Ascending aorta (tissue), 2 donors: ENCODE measurements at regions not wholly inside any gene's neighbourhood (a gene's known extent, or its start where the extent isn't known, plus 50 kb on each side); places are given as distances from the start of the nearest gene placed in this dataset.

Experiments used
- DNase-seq, 2 donors: peaks; one replicate each; pipeline ENCODE4 v3.0.0-alpha.2; 2019; ENCODE audit warnings: low spot score in 2 of 2
- H3K27ac ChIP-seq, 2 donors: fragments of 200-600 bp; sonication (generic); one replicate each; pipeline ENCODE4 v1.5.1; 2016 to 2017; ENCODE audit warnings: mild to moderate bottlenecking in 1 of 2
- H3K27me3 ChIP-seq: fragments of 200-600 bp; sonication (generic); one replicate; pipeline ENCODE4 v1.5.1; 2017
- H3K36me3 ChIP-seq, 2 donors: fragments of 200-600 bp; sonication (generic); one replicate each; pipeline ENCODE4 v1.5.1; 2016
- H3K4me1 ChIP-seq, 2 donors: fragments of 200-600 bp; sonication (generic); one replicate each; pipeline ENCODE4 v1.5.1; 2016 to 2017; ENCODE audit warnings: mild to moderate bottlenecking in 1 of 2
- H3K4me3 ChIP-seq, 2 donors: fragments of 200-600 bp; sonication (generic); one replicate each; pipeline ENCODE4 v1.5.1; 2016 to 2017; ENCODE audit warnings: mild to moderate bottlenecking in 1 of 2
- H3K9me3 ChIP-seq, 2 donors: fragments of 200-600 bp; sonication (generic); one replicate each; pipeline ENCODE4 v1.5.1; 2016
- CTCF ChIP-seq, 3 experiments: fragments of 200-600 bp in 2 of 3; fragments of 450-650 bp in 1 of 3; sonication (generic) in 2 of 3; IDR thresholded peaks; one replicate each; pipeline ENCODE4 v1.5.1; 2016 to 2019; ENCODE audit warnings: antibody characterized with exemption in 3 of 3, mild to moderate bottlenecking in 1 of 3, moderate library complexity in 1 of 3
- intact Hi-C: fragments of 100-400 bp; cut with DNase I; formaldehyde crosslinking; loops from one replicate; pipeline ENCODE4 v1.15.1; 2023

GRCh38 chr3:163159306-163159705, 1662.7 kb downstream of the OTOL1 start:
- intact Hi-C loops: no loop called here
- no peak overlapping the region for H3K4me3 ChIP-seq
- no peak for TF ChIP-seq CTCF (IDR thresholded peaks at IDR 0.05)
- no peaks in the 10 kb centered on the region for H3K27me3 ChIP-seq
- H3K9me3 ChIP-seq: no peaks in the 10 kb centered on the region
- no peaks in the 10 kb centered on the region for H3K4me1 ChIP-seq
- no peak overlapping the region for H3K27ac ChIP-seq
- no peak for DNase-seq
- H3K36me3 ChIP-seq: no peaks in the 10 kb centered on the region

DNA sequence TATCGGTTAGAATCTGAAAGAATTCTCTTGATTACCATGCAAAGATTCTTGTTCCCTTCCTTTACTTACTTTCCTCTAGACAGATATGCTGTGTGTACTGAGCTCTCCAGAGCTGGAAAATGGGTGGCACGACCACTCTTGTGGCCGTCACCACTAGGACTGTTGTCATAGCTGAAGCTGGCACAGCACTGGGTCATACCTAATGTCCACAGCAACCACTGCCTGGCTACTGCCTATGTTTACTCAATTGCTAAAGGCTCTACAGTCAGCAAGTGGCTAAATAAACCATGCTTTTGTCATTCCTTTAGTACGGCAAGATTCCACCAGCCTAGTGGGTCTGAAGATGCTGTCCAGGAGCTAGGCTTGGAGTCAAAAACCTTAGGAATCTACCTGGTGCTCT, 1643.0 kb downstream of the OTOL1 start:
- intact Hi-C loops: no loop called here
- Histone ChIP-seq H3K36me3 (no peaks in the 10 kb centered on the region), H3K27ac (no peak overlapping the region), H3K9me3 (no peaks in the 10 kb centered on the region), H3K4me1 (no peaks in the 10 kb centered on the region), H3K4me3 (no peak overlapping the region), H3K27me3 (no peaks in the 10 kb centered on the region)
- TF ChIP-seq CTCF (IDR thresholded peaks at IDR 0.05): no peak
- DNase-seq: no peak

DNA sequence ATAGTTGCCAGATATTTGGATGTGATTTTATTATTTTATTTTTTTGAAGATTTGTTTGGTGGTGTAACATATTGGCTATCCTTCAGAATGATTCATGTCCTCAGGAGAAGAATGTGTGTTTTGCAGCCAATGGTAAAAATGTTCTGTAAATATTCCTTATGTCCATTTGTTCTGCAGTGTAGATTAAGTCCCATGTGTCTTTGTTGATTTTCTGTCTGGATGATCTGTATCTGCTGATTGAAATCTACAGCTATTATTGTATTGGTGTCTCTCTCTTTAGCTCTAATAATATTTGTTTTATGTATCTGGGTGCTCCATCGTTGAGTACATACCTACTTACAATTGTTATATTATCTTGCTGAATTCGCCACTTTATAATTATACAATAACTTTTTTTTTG, 1641.7 kb downstream of the OTOL1 start:
- no peaks in the 10 kb centered on the region for H3K36me3 ChIP-seq

GRCh38 chr3:163132111-163132510, 1635.5 kb downstream of the OTOL1 start:
- TF ChIP-seq CTCF (IDR thresholded peaks at IDR 0.05): no peak
- Histone ChIP-seq H3K4me3 (no peak overlapping the region), H3K9me3 (peaks cover 0 to 19% of the 10 kb centered on the region in 2 donors), H3K4me1 (no peaks in the 10 kb centered on the region), H3K27me3 (no peaks in the 10 kb centered on the region), H3K27ac (no peak overlapping the region), H3K36me3 (no peaks in the 10 kb centered on the region)
- intact Hi-C loops: no loop called here
- DNase-seq: no peak

More for the DNA sequence above, 1641.7 kb downstream of the OTOL1 start:
- Histone ChIP-seq H3K9me3 (no peaks in the 10 kb centered on the region), H3K4me3 (no peak overlapping the region), H3K4me1 (no peaks in the 10 kb centered on the region), H3K27me3 (no peaks in the 10 kb centered on the region), H3K27ac (no peak overlapping the region)
- no peak for TF ChIP-seq CTCF (IDR thresholded peaks at IDR 0.05)
- DNase-seq: no peak
- intact Hi-C loops: no loop called here

- no peak for TF ChIP-seq CTCF (IDR thresholded peaks at IDR 0.05)
- no peak overlapping the region for H3K27ac ChIP-seq
- no peaks in the 10 kb centered on the region for H3K36me3 ChIP-seq
- H3K4me3 ChIP-seq: no peak overlapping the region
- H3K9me3 ChIP-seq: peaks cover 0 to 19% of the 10 kb centered on the region in 2 donors
- no peaks in the 10 kb centered on the region for H3K4me1 ChIP-seq
- H3K27me3 ChIP-seq: no peaks in the 10 kb centered on the region
- DNase-seq: no peak
- intact Hi-C loops: no loop called here
Observed at GRCh38 chr3:163129287-163129686, 1632.7 kb downstream of the OTOL1 start.

GRCh38 chr3:163126115-163126514, 1629.5 kb downstream of the OTOL1 start:
- Histone ChIP-seq H3K4me1 (no peaks in the 10 kb centered on the region), H3K9me3 (peaks cover 0 to 19% of the 10 kb centered on the region in 2 donors), H3K27me3 (no peaks in the 10 kb centered on the region), H3K36me3 (no peaks in the 10 kb centered on the region), H3K4me3 (no peak overlapping the region), H3K27ac (no peak overlapping the region)
- no peak for TF ChIP-seq CTCF (IDR thresholded peaks at IDR 0.05)
- intact Hi-C loops: no loop called here
- no peak for DNase-seq
